Endodermal cell (in vitro differentiated cells): ENCODE measurements at regions not wholly inside any gene's neighbourhood (a gene's known extent, or its start where the extent isn't known, plus 50 kb on each side); places are given as distances from the start of the nearest gene placed in this dataset.

Experiments used
- DNase-seq: peaks from one replicate; pipeline ENCODE4 v3.0.0-alpha.2; 2017
- H3K27ac ChIP-seq: 2 replicates; pipeline ENCODE4 v1.5.1; 2013; ENCODE audit warnings: mild to moderate bottlenecking, low read depth, low read length, moderate library complexity
- H3K27me3 ChIP-seq: 2 replicates; pipeline ENCODE4 v1.6.1; 2013; ENCODE audit warnings: mild to moderate bottlenecking, low read length, moderate library complexity; ENCODE audit not compliant: insufficient read depth, control insufficient read depth, poor library complexity, severe bottlenecking
- H3K36me3 ChIP-seq: 2 replicates; pipeline ENCODE4 v1.7.0; 2013; ENCODE audit warnings: mild to moderate bottlenecking, low read length, moderate library complexity; ENCODE audit not compliant: control insufficient read depth, insufficient read depth
- H3K4me1 ChIP-seq: one replicate; pipeline ENCODE4 v1.7.0; 2013; ENCODE audit warnings: low read length; ENCODE audit not compliant: control insufficient read depth, insufficient read depth
- H3K4me3 ChIP-seq: 2 replicates; pipeline ENCODE4 v1.5.1; 2013; ENCODE audit warnings: mild to moderate bottlenecking, low read length, moderate library complexity
- H3K9ac ChIP-seq: 2 replicates; pipeline ENCODE4 v1.6.1; 2013; ENCODE audit warnings: mild to moderate bottlenecking, low read length, moderate library complexity; ENCODE audit not compliant: poor library complexity, severe bottlenecking; ENCODE audit errors: extremely low read depth
- H3K9me3 ChIP-seq: 2 replicates; pipeline ENCODE4 v1.6.1; 2013; ENCODE audit warnings: mild to moderate bottlenecking, low read length, moderate library complexity; ENCODE audit not compliant: control insufficient read depth
- H3K27ac Mint-ChIP-seq: 2 replicates; pipeline ENCODE4 v1.8.0; 2020; ENCODE audit warnings: mixed read lengths
- H3K27me3 Mint-ChIP-seq: 2 replicates; pipeline ENCODE4 v1.8.0; 2021; ENCODE audit warnings: mild to moderate bottlenecking, mixed read lengths; ENCODE audit not compliant: insufficient read depth
- H3K36me3 Mint-ChIP-seq: 2 replicates; pipeline ENCODE4 v1.8.0; 2020; ENCODE audit warnings: low read depth, mixed read lengths
- H3K4me1 Mint-ChIP-seq: 2 replicates; pipeline ENCODE4 v1.8.0; 2020; ENCODE audit warnings: mixed read lengths
- H3K4me3 Mint-ChIP-seq: 2 replicates; pipeline ENCODE4 v1.8.0; 2020; ENCODE audit warnings: mild to moderate bottlenecking, moderate library complexity, mixed read lengths
- H3K9me3 Mint-ChIP-seq: 2 replicates; pipeline ENCODE4 v1.8.0; 2020; ENCODE audit warnings: mild to moderate bottlenecking, mixed read lengths
- CTCF ChIP-seq: fragments of 200-600 bp; sonication (generic); conservative IDR thresholded peaks from 2 replicates; pipeline ENCODE4 v1.5.0; 2021; ENCODE audit warnings: antibody characterized with exemption, mild to moderate bottlenecking
- WGBS, 2 experiments: methylation state at CpG; one replicate each; pipeline versions ENCODE4 v1.1.5 to v1.1.7; 2013; ENCODE audit warnings: missing lambda C conversion rate in 2 of 2, mixed read lengths in 1 of 2; ENCODE audit not compliant: insufficient coverage in 1 of 2, insufficient read length in 1 of 2; 5-methylcytosine and 5-hydroxymethylcytosine counted together

DNA sequence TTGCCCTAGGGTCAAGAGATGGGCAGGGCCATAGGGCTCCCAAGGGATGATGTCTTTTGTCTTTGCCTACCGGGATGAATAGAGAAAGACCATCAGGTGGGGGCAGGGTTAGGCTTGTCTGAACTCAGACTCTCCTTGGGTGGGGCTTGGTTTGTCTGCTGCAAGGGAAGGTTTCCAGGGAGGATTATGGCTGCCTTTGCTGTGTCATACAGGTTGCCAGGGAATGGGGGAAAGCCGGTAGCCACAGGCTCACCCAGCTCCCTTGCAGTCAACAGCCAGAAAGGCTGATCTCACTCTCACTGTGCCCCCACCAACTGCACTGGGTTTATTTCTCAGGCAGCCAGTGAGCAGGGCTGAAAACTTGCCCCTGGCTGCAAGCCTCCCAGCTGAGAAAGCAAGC is 253.2 kb downstream of the POLR1F start:
- peaks cover 12% of the 10 kb centered on the region for H3K9me3 Mint-ChIP-seq
- H3K4me1 ChIP-seq, result no peaks in the 10 kb centered on the region
- H3K27me3 ChIP-seq, result no peaks in the 10 kb centered on the region
- no peak for DNase-seq
- no peak overlapping the region for H3K27ac ChIP-seq
- H3K9me3 ChIP-seq, result no peaks in the 10 kb centered on the region
- H3K4me3 Mint-ChIP-seq, result no peak overlapping the region
- 0 to 36% methylated on average over 1 to 2 of the region's 2 CpGs for WGBS, 2 experiments
- H3K36me3 Mint-ChIP-seq, result no peaks in the 10 kb centered on the region
- TF ChIP-seq CTCF, result no peak
- H3K4me1 Mint-ChIP-seq, result no peaks in the 10 kb centered on the region
- no peaks in the 10 kb centered on the region for H3K36me3 ChIP-seq
- no peak overlapping the region for H3K4me3 ChIP-seq
- H3K27me3 Mint-ChIP-seq, result peaks cover 3% of the 10 kb centered on the region
- H3K9ac ChIP-seq, result no peak overlapping the region
- peak overlapping the region; percentile 10 for H3K27ac Mint-ChIP-seq

DNA sequence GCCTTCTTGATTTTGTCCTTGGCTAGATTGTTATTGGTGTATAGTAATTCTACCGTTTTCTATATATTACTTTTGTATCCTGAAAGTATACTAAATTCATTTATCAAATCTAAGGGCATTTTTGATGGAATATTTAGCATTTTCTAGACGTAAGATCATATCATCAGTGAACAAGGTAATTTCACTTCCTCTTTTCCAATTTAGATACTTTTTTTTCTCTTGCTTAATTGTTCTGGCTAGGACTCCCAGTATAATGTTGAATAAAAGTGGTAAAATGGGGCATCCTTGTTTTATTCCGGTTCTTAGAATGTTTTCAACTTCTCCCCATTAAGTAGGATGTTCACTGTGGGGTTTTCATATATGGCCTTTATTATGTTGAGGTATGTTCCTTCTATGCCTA is 260.7 kb downstream of the POLR1F start:
- Histone ChIP-seq H3K36me3 (no peaks in the 10 kb centered on the region), H3K4me1 (no peaks in the 10 kb centered on the region), H3K27ac (no peak overlapping the region), H3K4me3 (no peak overlapping the region), H3K27me3 (no peaks in the 10 kb centered on the region), H3K9ac (no peak overlapping the region), H3K9me3 (no peaks in the 10 kb centered on the region)
- H3K27ac Mint-ChIP-seq, result no peak overlapping the region
- H3K4me1 Mint-ChIP-seq, result peaks cover 2% of the 10 kb centered on the region
- H3K27me3 Mint-ChIP-seq, result peaks cover 11% of the 10 kb centered on the region
- H3K9me3 Mint-ChIP-seq, result no peaks in the 10 kb centered on the region
- TF ChIP-seq CTCF, result no peak
- no peak for DNase-seq
- WGBS, 2 experiments, result 100% methylated on average over 1 to 2 of the region's 3 CpGs
- no peak overlapping the region for H3K4me3 Mint-ChIP-seq
- H3K36me3 Mint-ChIP-seq, result no peaks in the 10 kb centered on the region

- H3K4me1 ChIP-seq, result peaks cover 13% of the 10 kb centered on the region
- WGBS, 2 experiments, result 39% methylated on average over 4 of the region's 4 CpGs; no CpG with 5 or more reads in 1 of the 2 experiments
- Mint-ChIP-seq H3K9me3 (no peaks in the 10 kb centered on the region), H3K4me3 (no peak overlapping the region), H3K4me1 (peaks cover 41% of the 10 kb centered on the region), H3K36me3 (no peaks in the 10 kb centered on the region), H3K27me3 (peaks cover 2% of the 10 kb centered on the region), H3K27ac (no peak overlapping the region)
- no peak overlapping the region for H3K27ac ChIP-seq
- H3K9ac ChIP-seq, result no peak overlapping the region
- peak; percentile 76 for TF ChIP-seq CTCF
- no peak overlapping the region for H3K4me3 ChIP-seq
- no peaks in the 10 kb centered on the region for H3K27me3 ChIP-seq
- H3K9me3 ChIP-seq, result no peaks in the 10 kb centered on the region
- DNase-seq, result peak; percentile 73
- H3K36me3 ChIP-seq, result no peaks in the 10 kb centered on the region
Observed at GRCh38 chr7:19442016-19442785, 266.6 kb downstream of the POLR1F start.
